Aorta (tissue), 5 donors: ENCODE measurements at regions not wholly inside any gene's neighbourhood (a gene's known extent, or its start where the extent isn't known, plus 50 kb on each side); places are given as distances from the start of the nearest gene placed in this dataset.
A peak's percentile ranks its signal among the peaks of the same experiment; 100 is the strongest.

Experiments
- ATAC-seq: fragments of 200-7000 bp; cut with Tn5 transposase; one replicate; pipeline ENCODE4 v1.9.1; 2022; ENCODE audit warnings: moderate library complexity; ENCODE audit not compliant: low FRiP score
- DNase-seq, 2 donors: peaks; one replicate each; pipeline ENCODE4 v3.0.0-alpha.2; 2020
- H3K27ac ChIP-seq, 2 donors: one replicate each; pipeline ENCODE4 v1.5.1; 2013; ENCODE audit warnings: low read length in 2 of 2, mild to moderate bottlenecking in 2 of 2, moderate library complexity in 2 of 2, control low read depth in 1 of 2, inconsistent platforms in 1 of 2, low read depth in 1 of 2
- H3K27me3 ChIP-seq, 2 donors: one replicate each; pipeline ENCODE4 v1.6.1; 2013; ENCODE audit warnings: control low read depth in 1 of 2, low read length in 1 of 2, mild to moderate bottlenecking in 1 of 2, moderate library complexity in 1 of 2; ENCODE audit not compliant: insufficient read depth in 2 of 2, control insufficient read depth in 1 of 2
- H3K36me3 ChIP-seq, 2 donors: one replicate each; pipeline ENCODE4 v1.6.1; 2013; ENCODE audit warnings: control low read depth in 1 of 2, low read length in 1 of 2, mild to moderate bottlenecking in 1 of 2; ENCODE audit not compliant: insufficient read depth in 2 of 2, control insufficient read depth in 1 of 2
- H3K4me1 ChIP-seq, 2 donors: one replicate each; pipeline ENCODE4 v1.6.1; 2013; ENCODE audit warnings: low read length in 2 of 2, control low read depth in 1 of 2, mild to moderate bottlenecking in 1 of 2, moderate library complexity in 1 of 2; ENCODE audit not compliant: insufficient read depth in 2 of 2, control insufficient read depth in 1 of 2
- H3K4me3 ChIP-seq, 2 donors: one replicate each; pipeline ENCODE4 v1.5.1; 2013; ENCODE audit warnings: low read length in 2 of 2, control low read depth in 1 of 2, mild to moderate bottlenecking in 1 of 2
- H3K9me3 ChIP-seq: one replicate; pipeline ENCODE4 v1.6.1; 2013; ENCODE audit warnings: mild to moderate bottlenecking, low read length; ENCODE audit not compliant: control insufficient read depth
- WGBS, 2 donors: extraction: QIAGEN DNeasy Blood & Tissue Kit; methylation state at CpG; one replicate each; pipeline ENCODE4 v1.1.7; 2013; 5-methylcytosine and 5-hydroxymethylcytosine counted together
- intact Hi-C, 2 donors: fragments of 100-400 bp; cut with DNase I; formaldehyde crosslinking; loops; one replicate each; pipeline versions ENCODE4 v1.14.2 to v1.15.0; 2022
- donor health status: healthy with polysubstance abuse.
- donor health status: Bipolar disorder and iron deficiency.
- donor health status: DM: no; HTN: no; CAD: no.
- donor health status: DM: no; HTN: no; CAD: no.
- donor health status: DM: yes; HTN: yes; CAD: no.

GRCh38 chr6:156725712-156726111 lies 51.5 kb upstream of the ARID1B start:
- Histone ChIP-seq H3K27me3 (no peaks in the 10 kb centered on the region), H3K4me1 (no peaks in the 10 kb centered on the region), H3K27ac (no peak overlapping the region), H3K36me3 (no peaks in the 10 kb centered on the region), H3K4me3 (no peak overlapping the region), H3K9me3 (no peaks in the 10 kb centered on the region)
- ATAC-seq (no peak), DNase-seq (no peak)
- intact Hi-C loops: no loop called here

DNA sequence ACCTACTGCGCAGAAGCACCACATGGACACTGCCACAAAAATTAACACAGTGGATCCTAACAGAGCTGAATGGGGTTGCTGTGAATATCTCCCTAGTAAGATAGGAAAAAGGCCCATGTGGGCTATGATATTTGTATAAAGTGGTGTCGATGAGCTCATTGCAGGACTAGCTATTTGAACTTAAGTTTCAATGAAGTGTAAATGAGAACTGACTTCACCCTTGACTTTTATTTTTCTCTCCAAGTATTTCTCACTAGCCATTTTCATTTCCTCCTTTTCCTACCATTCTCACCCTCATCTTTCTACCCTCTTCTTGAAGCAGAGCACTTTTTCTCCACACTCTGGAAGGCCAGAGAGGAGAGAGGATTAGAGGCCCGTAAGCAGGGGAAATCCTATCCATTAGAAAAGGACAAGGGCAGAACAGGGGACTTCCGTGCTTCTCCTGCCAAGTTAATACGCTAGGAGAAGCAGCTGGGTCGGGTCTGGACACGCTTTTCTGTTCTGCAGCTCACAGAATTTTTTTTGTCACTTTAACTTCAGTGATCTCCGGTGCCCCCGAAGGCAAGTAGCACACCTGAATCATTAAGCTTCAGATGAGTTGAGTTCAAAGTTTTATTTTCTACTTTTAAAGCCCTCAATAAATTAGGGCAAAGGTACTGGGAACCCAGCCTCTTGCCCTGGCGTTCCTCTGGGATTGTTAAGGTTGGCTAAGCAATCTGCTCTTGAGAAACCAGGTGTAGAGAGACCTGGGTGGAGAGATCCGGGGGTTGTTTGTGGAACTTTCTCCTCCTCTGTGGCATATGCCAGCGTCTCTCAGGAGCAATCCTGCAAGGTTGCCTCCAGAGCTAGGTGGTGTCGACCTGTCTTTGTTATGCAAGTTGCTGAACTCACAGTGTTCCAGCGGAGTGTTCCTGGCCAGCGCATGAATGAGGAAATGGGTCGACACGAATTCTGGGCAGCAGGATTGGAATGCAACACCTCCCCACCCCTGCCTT lies 56.2 kb upstream of the ARID1B start:
- intact Hi-C loops: loop anchor here (2.0 to 5.0 kb wide), 2 partner anchors 34 to 51 kb away; no protein-coding TSS in a partner anchor
- H3K27ac ChIP-seq: peak overlapping the region; percentile 70 to 75
- no peaks in the 10 kb centered on the region for H3K27me3 ChIP-seq
- no peaks in the 10 kb centered on the region for H3K4me1 ChIP-seq
- no peaks in the 10 kb centered on the region for H3K9me3 ChIP-seq
- WGBS, 2 donors: 80 to 88% methylated on average over 17 of the region's 17 CpGs
- no peak overlapping the region for H3K4me3 ChIP-seq
- no peak for DNase-seq
- no peak for ATAC-seq
- no peaks in the 10 kb centered on the region for H3K36me3 ChIP-seq

DNA sequence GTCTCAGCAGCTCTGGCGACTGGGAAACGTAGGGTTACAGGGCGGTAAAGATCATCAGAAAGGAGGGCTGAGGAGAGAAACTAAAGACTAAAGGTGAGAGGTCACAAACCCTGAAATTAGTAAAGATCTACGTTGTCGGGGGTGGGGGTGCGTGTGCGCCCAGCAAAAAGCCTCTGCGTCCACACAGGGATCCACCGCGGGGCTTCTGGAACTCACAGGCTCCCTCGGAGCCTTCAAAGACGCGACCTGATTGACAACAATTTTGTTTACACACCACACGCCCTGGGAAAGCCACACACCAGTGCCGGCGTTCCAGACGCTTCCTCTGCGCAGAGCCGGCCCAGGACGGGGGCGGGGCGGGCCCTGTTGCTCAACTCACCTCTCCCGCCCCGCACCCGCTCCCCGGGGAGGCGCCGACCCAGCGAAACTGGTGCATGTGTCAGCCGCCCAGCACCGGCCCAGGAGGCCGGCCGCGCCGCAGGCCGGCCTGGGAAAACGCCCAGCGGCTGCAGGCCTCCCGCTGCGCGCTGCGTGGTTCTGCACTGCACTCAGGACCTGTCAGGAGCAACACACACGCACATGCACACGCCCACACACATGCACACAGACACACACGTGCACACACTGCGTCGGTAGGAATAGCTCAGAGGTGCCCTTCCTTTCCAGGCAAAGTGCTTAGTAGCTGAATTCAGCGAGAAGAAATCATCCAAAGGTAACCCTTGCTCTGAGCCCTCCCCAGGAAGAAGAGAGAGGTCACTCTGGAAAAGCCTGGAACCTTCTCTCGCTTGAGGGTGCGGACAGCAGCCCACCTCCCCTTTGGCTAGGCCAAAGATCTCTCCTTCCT lies 57.2 kb upstream of the ARID1B start:
- peak overlapping the region in 1 of 2 donors; percentile 19 for H3K4me3 ChIP-seq
- DNase-seq (peak; percentile 97 to 98), ATAC-seq (peak; percentile 96)
- no peaks in the 10 kb centered on the region for H3K4me1 ChIP-seq
- intact Hi-C loops: loop anchor here (2.0 to 5.0 kb wide), 3 partner anchors 33 to 59 kb away; no protein-coding TSS in a partner anchor
- H3K36me3 ChIP-seq: no peaks in the 10 kb centered on the region
- no peaks in the 10 kb centered on the region for H3K9me3 ChIP-seq
- peak overlapping the region in 1 of 2 donors; percentile 96 for H3K27ac ChIP-seq
- 8% methylated on average over 50 of the region's 50 CpGs for WGBS, 2 donors
- H3K27me3 ChIP-seq: no peaks in the 10 kb centered on the region

DNA sequence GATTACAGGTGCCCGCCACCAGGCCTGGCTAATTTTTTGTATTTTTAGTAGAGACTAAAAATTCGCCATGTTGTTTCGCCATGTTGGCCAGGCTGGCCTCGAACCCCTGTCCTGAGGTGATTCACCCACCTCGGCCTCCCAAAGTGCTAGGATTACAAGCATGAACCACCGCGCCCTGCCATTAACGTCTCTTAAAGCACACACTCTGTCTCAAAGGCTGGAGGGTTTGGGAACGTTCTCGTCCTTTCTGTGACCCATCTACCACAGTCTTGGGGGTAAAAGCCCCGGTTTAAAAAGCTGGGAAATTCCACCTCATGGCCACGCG lies 57.8 kb upstream of the ARID1B start:
- intact Hi-C loops: loop anchor here in 1 of 2 donors (2.0 kb wide), 1 partner anchor 59 kb away; no protein-coding TSS in a partner anchor
- WGBS, 2 donors: 68 to 71% methylated on average over 13 of the region's 13 CpGs
- H3K36me3 ChIP-seq: no peaks in the 10 kb centered on the region
- H3K27me3 ChIP-seq: no peaks in the 10 kb centered on the region
- H3K27ac ChIP-seq: peak overlapping the region in 1 of 2 donors; percentile 96
- H3K4me3 ChIP-seq: peak overlapping the region in 1 of 2 donors; percentile 19
- H3K4me1 ChIP-seq: no peaks in the 10 kb centered on the region
- ATAC-seq (no peak), DNase-seq (no peak)
- H3K9me3 ChIP-seq: no peaks in the 10 kb centered on the region

GRCh38 chr6:156718647-156719394 lies 58.4 kb upstream of the ARID1B start:
- H3K4me3 ChIP-seq: no peak overlapping the region
- H3K36me3 ChIP-seq: no peaks in the 10 kb centered on the region
- H3K4me1 ChIP-seq: no peaks in the 10 kb centered on the region
- H3K27ac ChIP-seq: no peak overlapping the region
- H3K9me3 ChIP-seq: no peaks in the 10 kb centered on the region
- intact Hi-C loops: loop anchor here in 1 of 2 donors (2.0 kb wide), 1 partner anchor 60 kb away; no protein-coding TSS in a partner anchor
- WGBS, 2 donors: 55 to 59% methylated on average over 18 of the region's 18 CpGs
- peak; percentile 89 to 91 for DNase-seq
- peak; percentile 78 for ATAC-seq
- H3K27me3 ChIP-seq: no peaks in the 10 kb centered on the region

- no peaks in the 10 kb centered on the region for H3K36me3 ChIP-seq
- no peaks in the 10 kb centered on the region for H3K4me1 ChIP-seq
- no peak for ATAC-seq
- no peaks in the 10 kb centered on the region for H3K27me3 ChIP-seq
- no peak overlapping the region for H3K27ac ChIP-seq
- no peak for DNase-seq
- no peaks in the 10 kb centered on the region for H3K9me3 ChIP-seq
- no peak overlapping the region for H3K4me3 ChIP-seq
- WGBS, 2 donors: 91 to 93% methylated on average over 5 of the region's 5 CpGs
- intact Hi-C loops: no loop called here
These were observed 59.6 kb upstream of the ARID1B start for GRCh38 chr6:156717542-156717941.

DNA sequence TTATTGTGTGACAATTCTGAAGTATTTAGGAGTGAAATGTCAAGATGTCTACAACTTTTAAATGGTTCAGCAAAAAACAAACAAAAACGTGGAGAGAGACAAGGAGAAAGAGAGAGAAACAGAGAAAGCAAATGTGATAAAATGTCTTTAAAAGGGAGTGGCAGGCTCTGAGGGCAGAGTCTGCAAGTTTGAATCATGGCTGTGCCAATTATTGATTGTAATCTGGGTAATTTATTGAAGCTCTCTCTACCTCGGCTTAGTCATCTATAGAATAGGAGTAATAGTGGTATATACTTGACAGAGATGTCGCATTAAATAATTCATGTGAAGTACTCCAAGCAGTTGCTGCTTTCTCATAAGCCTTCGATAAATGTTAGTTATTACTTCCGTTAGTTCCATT lies 61.3 kb upstream of the ARID1B start:
- Histone ChIP-seq H3K27ac (no peak overlapping the region), H3K36me3 (no peaks in the 10 kb centered on the region), H3K9me3 (no peaks in the 10 kb centered on the region), H3K27me3 (no peaks in the 10 kb centered on the region), H3K4me1 (no peaks in the 10 kb centered on the region), H3K4me3 (no peak overlapping the region)
- no peak for DNase-seq
- ATAC-seq: no peak
- WGBS, 2 donors: 86 to 87% methylated on average over 5 of the region's 5 CpGs
- intact Hi-C loops: no loop called here

DNA sequence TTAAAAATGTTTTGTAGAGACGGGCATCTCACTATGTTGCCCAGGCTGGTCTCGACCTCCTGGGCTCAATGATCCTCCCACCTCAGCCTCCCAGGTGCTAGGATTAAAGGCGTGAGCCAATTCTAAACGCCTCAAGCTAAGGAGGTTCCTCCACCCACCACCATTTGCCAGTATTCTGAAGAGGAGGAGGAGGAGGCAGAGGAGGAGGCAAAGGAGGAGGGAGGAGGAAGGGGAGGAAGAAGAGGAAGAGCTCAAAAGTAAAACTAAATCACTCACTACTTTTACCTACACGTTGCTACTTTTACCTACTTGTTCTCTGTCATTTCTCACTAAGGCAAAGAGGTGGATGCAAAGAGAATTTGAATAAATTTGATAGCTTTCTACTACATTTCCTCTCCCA lies 63.6 kb upstream of the ARID1B start:
- Histone ChIP-seq H3K27ac (no peak overlapping the region), H3K4me1 (no peaks in the 10 kb centered on the region), H3K4me3 (no peak overlapping the region), H3K9me3 (no peaks in the 10 kb centered on the region), H3K36me3 (no peaks in the 10 kb centered on the region), H3K27me3 (no peaks in the 10 kb centered on the region)
- DNase-seq: no peak
- intact Hi-C loops: no loop called here
- no peak for ATAC-seq
- 82 to 88% methylated on average over 5 of the region's 5 CpGs for WGBS, 2 donors
